Activated CD4-positive, alpha-beta T cell treated with anti-CD3 and anti-CD28 coated beads for 36 hours (primary cell): ENCODE measurements at regions not wholly inside any gene's neighbourhood (a gene's known extent, or its start where the extent isn't known, plus 50 kb on each side); places are given as distances from the start of the nearest gene placed in this dataset.
"Not testable (repeated sequence)": the region's sequence is repeated elsewhere in the genome, so short reads cannot be mapped to it uniquely, and the experiment has no call there.

Experiments
- ATAC-seq: fragments of 200-7000 bp; cut with Tn5 transposase; one replicate; pipeline ENCODE4 v1.10.0; 2021; ENCODE audit warnings: mild to moderate bottlenecking, moderate library complexity
- CTCF ChIA-PET: fragments of 350-600 bp; sonication (Branson Sonifier 250); formaldehyde crosslinking; loops from one replicate; lab custom pipeline; 2021; ENCODE audit warnings: antibody characterized with exemption; lab: Charles Lee
- POLR2A ChIA-PET: fragments of 350-600 bp; sonication (Branson Sonifier 250); formaldehyde crosslinking; loops from one replicate; lab custom pipeline; 2021; ENCODE audit warnings: antibody characterized with exemption, inconsistent platforms; lab: Charles Lee
- DNase-seq: peaks from one replicate; pipeline ENCODE4 v3.0.0-alpha.2; 2020
- H3K27ac Mint-ChIP-seq: one replicate; pipeline ENCODE4 v1.8.0; 2021; ENCODE audit warnings: mixed read lengths
- H3K27me3 Mint-ChIP-seq: one replicate; pipeline ENCODE4 v1.8.0; 2021; ENCODE audit warnings: mixed read lengths
- H3K36me3 Mint-ChIP-seq: one replicate; pipeline ENCODE4 v1.8.0; 2021; ENCODE audit warnings: low read depth, mixed read lengths
- H3K4me1 Mint-ChIP-seq: one replicate; pipeline ENCODE4 v1.8.0; 2021; ENCODE audit warnings: mixed read lengths
- H3K4me3 Mint-ChIP-seq: one replicate; pipeline ENCODE4 v1.8.0; 2021; ENCODE audit warnings: mild to moderate bottlenecking, moderate library complexity, mixed read lengths
- H3K9me3 Mint-ChIP-seq: one replicate; pipeline ENCODE4 v1.8.0; 2021; ENCODE audit warnings: low read depth, mixed read lengths
- intact Hi-C, 2 experiments: fragments of 100-400 bp; cut with DNase I in 1 of 2; cut with micrococcal nuclease in 1 of 2; formaldehyde crosslinking; loops; one replicate each; pipeline versions ENCODE4 v1.14.2 to v1.15.1; 2022 to 2024; cut with DNase I, micrococcal nuclease

- CTCF ChIA-PET: no interaction called here
Measured at GRCh38 chr4:160709026-160709425, 1454.8 kb downstream of the FSTL5 start.

GRCh38 chr4:160709546-160709945, 1454.3 kb downstream of the FSTL5 start:
- ATAC-seq (no peak), DNase-seq (no peak)
- Mint-ChIP-seq H3K4me1 (no peaks in the 10 kb centered on the region), H3K9me3 (peaks cover 9% of the 10 kb centered on the region), H3K36me3 (no peaks in the 10 kb centered on the region), H3K27ac (no peak overlapping the region), H3K4me3 (no peak overlapping the region), H3K27me3 (no peaks in the 10 kb centered on the region)
- intact Hi-C loops: no loop called here
- POLR2A ChIA-PET: no interaction called here
- CTCF ChIA-PET: no interaction called here

More at GRCh38 chr4:160709026-160709425, 1454.8 kb downstream of the FSTL5 start:
- intact Hi-C loops: no loop called here
- Mint-ChIP-seq H3K9me3 (peaks cover 9% of the 10 kb centered on the region), H3K4me1 (no peaks in the 10 kb centered on the region), H3K4me3 (no peak overlapping the region), H3K27me3 (no peaks in the 10 kb centered on the region), H3K27ac (no peak overlapping the region), H3K36me3 (no peaks in the 10 kb centered on the region)
- ATAC-seq: no peak
- POLR2A ChIA-PET: no interaction called here
- no peak for DNase-seq

- Mint-ChIP-seq H3K27ac (no peak overlapping the region), H3K4me1 (no peaks in the 10 kb centered on the region), H3K9me3 (peaks cover 4% of the 10 kb centered on the region), H3K27me3 (no peaks in the 10 kb centered on the region), H3K4me3 (no peak overlapping the region), H3K36me3 (no peaks in the 10 kb centered on the region)
- no peak for ATAC-seq
- intact Hi-C loops: no loop called here
- DNase-seq: no peak
- CTCF ChIA-PET: no interaction called here
- POLR2A ChIA-PET: no interaction called here
Measured at GRCh38 chr4:160716551-160716950, 1447.2 kb downstream of the FSTL5 start.

GRCh38 chr4:160717848-160718247, 1446.0 kb downstream of the FSTL5 start:
- H3K27ac Mint-ChIP-seq: no peak overlapping the region
- CTCF ChIA-PET: no interaction called here
- no peak for ATAC-seq
- POLR2A ChIA-PET: no interaction called here
- intact Hi-C loops: no loop called here
- peaks cover 4% of the 10 kb centered on the region for H3K9me3 Mint-ChIP-seq
- no peaks in the 10 kb centered on the region for H3K36me3 Mint-ChIP-seq
- no peaks in the 10 kb centered on the region for H3K27me3 Mint-ChIP-seq
- no peaks in the 10 kb centered on the region for H3K4me1 Mint-ChIP-seq
- no peak overlapping the region for H3K4me3 Mint-ChIP-seq
- no peak for DNase-seq

GRCh38 chr4:160724063-160724462, 1439.7 kb downstream of the FSTL5 start:
- Mint-ChIP-seq H3K27me3 (no peaks in the 10 kb centered on the region), H3K9me3 (no peaks in the 10 kb centered on the region), H3K4me1 (no peaks in the 10 kb centered on the region), H3K4me3 (no peak overlapping the region), H3K27ac (no peak overlapping the region), H3K36me3 (no peaks in the 10 kb centered on the region)
- POLR2A ChIA-PET: no interaction called here
- intact Hi-C loops: no loop called here
- ATAC-seq: no peak
- no peak for DNase-seq
- CTCF ChIA-PET: no interaction called here

- no peak for ATAC-seq
- Mint-ChIP-seq H3K27ac (no peak overlapping the region), H3K4me3 (no peak overlapping the region), H3K36me3 (no peaks in the 10 kb centered on the region), H3K9me3 (peaks cover 14% of the 10 kb centered on the region), H3K27me3 (no peaks in the 10 kb centered on the region), H3K4me1 (no peaks in the 10 kb centered on the region)
- DNase-seq: no peak
- intact Hi-C loops: no loop called here
- ChIA-PET CTCF (interaction anchor here (0.7 kb wide), 1 partner anchor 113 kb away, joined by 3 read pairs; no protein-coding TSS in a partner anchor), POLR2A (no interaction called here)
Measured at GRCh38 chr4:160745126-160745525, 1418.7 kb downstream of the FSTL5 start.

- intact Hi-C loops, H3K27ac Mint-ChIP-seq, ATAC-seq, H3K4me3 Mint-ChIP-seq, H3K27me3 Mint-ChIP-seq, H3K36me3 Mint-ChIP-seq, DNase-seq, POLR2A ChIA-PET, H3K4me1 Mint-ChIP-seq: not testable (repeated sequence)
- peaks cover 12% of the 10 kb centered on the region for H3K9me3 Mint-ChIP-seq
- CTCF ChIA-PET: interaction anchor here (0.6 kb wide), 1 partner anchor 563 kb away, joined by 3 read pairs; no protein-coding TSS in a partner anchor
Measured at GRCh38 chr4:160746585-160746984, 1417.2 kb downstream of the FSTL5 start.

GRCh38 chr4:160772668-160773067, 1391.1 kb downstream of the FSTL5 start:
- Mint-ChIP-seq H3K9me3 (peaks cover 1% of the 10 kb centered on the region), H3K4me1 (no peaks in the 10 kb centered on the region)

GRCh38 chr4:160795216-160795615, 1368.6 kb downstream of the FSTL5 start:
- Mint-ChIP-seq H3K4me1 (no peaks in the 10 kb centered on the region), H3K9me3 (peaks cover 14% of the 10 kb centered on the region), H3K4me3 (no peak overlapping the region), H3K36me3 (no peaks in the 10 kb centered on the region), H3K27ac (no peak overlapping the region), H3K27me3 (no peaks in the 10 kb centered on the region)
- ATAC-seq (no peak), DNase-seq (no peak)
- intact Hi-C loops: no loop called here
- ChIA-PET POLR2A (no interaction called here), CTCF (no interaction called here)

More at GRCh38 chr4:160772668-160773067, 1391.1 kb downstream of the FSTL5 start:
- intact Hi-C loops: no loop called here
- no peaks in the 10 kb centered on the region for H3K36me3 Mint-ChIP-seq
- H3K4me3 Mint-ChIP-seq: no peak overlapping the region
- CTCF ChIA-PET: no interaction called here
- no peak for ATAC-seq
- no peak overlapping the region for H3K27ac Mint-ChIP-seq
- no peaks in the 10 kb centered on the region for H3K27me3 Mint-ChIP-seq
- no peak for DNase-seq
- POLR2A ChIA-PET: no interaction called here

- H3K27me3 Mint-ChIP-seq: no peaks in the 10 kb centered on the region
- H3K4me3 Mint-ChIP-seq: no peak overlapping the region
- no peak for DNase-seq
- H3K36me3 Mint-ChIP-seq: no peaks in the 10 kb centered on the region
- POLR2A ChIA-PET: no interaction called here
- intact Hi-C loops: no loop called here
- H3K9me3 Mint-ChIP-seq: peaks cover 5% of the 10 kb centered on the region
- H3K27ac Mint-ChIP-seq: no peak overlapping the region
- no peaks in the 10 kb centered on the region for H3K4me1 Mint-ChIP-seq
- CTCF ChIA-PET: no interaction called here
- ATAC-seq: no peak
Measured at GRCh38 chr4:160808174-160808573, 1355.6 kb downstream of the FSTL5 start.

- intact Hi-C loops: no loop called here
- DNase-seq (no peak), ATAC-seq (no peak)
- peaks cover 5% of the 10 kb centered on the region for H3K9me3 Mint-ChIP-seq
- ChIA-PET POLR2A (no interaction called here), CTCF (no interaction called here)
- H3K36me3 Mint-ChIP-seq: no peaks in the 10 kb centered on the region
- H3K4me1 Mint-ChIP-seq: no peaks in the 10 kb centered on the region
- no peaks in the 10 kb centered on the region for H3K27me3 Mint-ChIP-seq
- H3K4me3 Mint-ChIP-seq: no peak overlapping the region
- no peak overlapping the region for H3K27ac Mint-ChIP-seq
Measured at GRCh38 chr4:160809576-160809975, 1354.2 kb downstream of the FSTL5 start.

GRCh38 chr4:160810424-160810823, 1353.4 kb downstream of the FSTL5 start:
- no peaks in the 10 kb centered on the region for H3K36me3 Mint-ChIP-seq
- CTCF ChIA-PET: interaction anchor here (0.6 to 0.7 kb wide), 2 partner anchors 254 to 1323 kb away, joined by 3 read pairs; no protein-coding TSS in a partner anchor
- H3K9me3 Mint-ChIP-seq: peaks cover 7% of the 10 kb centered on the region
- ATAC-seq: no peak
- DNase-seq: no peak
- H3K27me3 Mint-ChIP-seq: no peaks in the 10 kb centered on the region
- POLR2A ChIA-PET: no interaction called here
- no peak overlapping the region for H3K4me3 Mint-ChIP-seq
- no peak overlapping the region for H3K27ac Mint-ChIP-seq
- H3K4me1 Mint-ChIP-seq: no peaks in the 10 kb centered on the region
- intact Hi-C loops: no loop called here
